Ishikawa (cell line): ENCODE measurements at regions not wholly inside any gene's neighbourhood (a gene's known extent, or its start where the extent isn't known, plus 50 kb on each side); places are given as distances from the start of the nearest gene placed in this dataset.

Source experiments
- CREB1 ChIP-seq: IDR thresholded peaks from 2 replicates; pipeline ENCODE4 v1.6.1; 2012; ENCODE audit warnings: low read depth
- EGR1 ChIP-seq: IDR thresholded peaks from 2 replicates; pipeline ENCODE4 v1.6.1; 2012
- EP300 ChIP-seq: IDR thresholded peaks from 2 replicates; pipeline ENCODE4 v1.6.1; 2012; ENCODE audit warnings: borderline replicate concordance
- NFIC ChIP-seq: IDR thresholded peaks from 2 replicates; pipeline ENCODE4 v1.6.1; 2012
- RAD21 ChIP-seq: IDR thresholded peaks from 2 replicates; pipeline ENCODE4 v1.6.1; 2012; ENCODE audit warnings: low read depth
- TAF1 ChIP-seq: IDR thresholded peaks from 2 replicates; pipeline ENCODE4 v1.6.1; 2012; ENCODE audit warnings: low read depth, mild to moderate bottlenecking
- TCF12 ChIP-seq: IDR thresholded peaks from 2 replicates; pipeline ENCODE4 v1.6.1; 2012; ENCODE audit warnings: low read depth
- YY1 ChIP-seq: IDR thresholded peaks from 2 replicates; pipeline ENCODE4 v1.6.1; 2012; ENCODE audit warnings: low read depth
- TF ChIP-seq, protein P1 (sequence below): IDR thresholded peaks from 2 replicates; pipeline ENCODE4 v1.6.1; 2012
- TF ChIP-seq, protein P2 (sequence below): IDR thresholded peaks from 2 replicates; pipeline ENCODE4 v1.6.1; 2012; ENCODE audit warnings: low read depth, mild to moderate bottlenecking

DNA sequence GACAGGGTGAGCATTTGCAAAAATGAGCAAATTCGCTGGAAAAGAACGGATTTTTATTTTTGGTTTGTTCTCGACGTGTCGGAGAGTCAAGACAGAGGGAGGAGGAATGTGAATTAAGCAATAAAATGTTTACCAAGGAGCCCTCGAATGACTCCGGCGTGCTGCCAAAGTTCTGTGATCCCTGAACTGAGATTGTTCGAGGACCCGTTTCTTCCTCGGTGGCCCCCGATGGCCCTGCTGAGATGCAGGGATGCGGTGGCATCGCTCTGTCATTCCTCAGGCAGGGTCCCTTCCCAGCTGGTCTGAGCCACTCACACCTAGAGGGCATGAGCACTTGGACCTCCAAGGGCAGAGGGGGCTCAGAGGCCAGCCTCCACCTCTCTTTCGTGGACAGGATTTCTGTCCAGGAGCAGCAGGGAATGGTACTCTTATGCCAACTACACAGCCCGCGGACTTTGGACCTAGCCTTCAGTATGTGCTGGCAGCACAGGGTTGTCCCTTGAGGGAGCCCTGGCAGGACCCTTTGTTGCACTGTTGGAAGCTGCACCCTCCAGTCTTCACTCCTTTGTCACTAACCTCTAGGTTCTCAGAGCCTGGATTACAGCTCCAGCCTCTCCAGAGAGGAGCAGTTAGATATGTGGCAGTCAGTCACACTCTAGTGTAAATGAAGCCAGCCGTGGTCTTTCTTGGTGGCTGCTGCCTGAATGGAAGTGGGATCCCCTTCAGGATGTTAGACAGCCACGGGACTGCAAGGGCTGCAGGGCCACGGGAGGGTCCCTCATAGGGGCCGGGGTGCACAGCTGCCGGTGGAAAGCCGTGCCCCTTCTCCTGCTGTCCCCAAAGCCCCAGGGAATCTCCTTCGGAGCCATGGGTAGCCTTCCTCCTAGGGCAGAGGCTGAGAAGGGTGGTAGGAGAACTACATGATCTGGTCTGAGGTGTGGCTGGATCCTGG, 109.4 kb upstream of the ANO1 start:
- TF ChIP-seq, protein P1, sequence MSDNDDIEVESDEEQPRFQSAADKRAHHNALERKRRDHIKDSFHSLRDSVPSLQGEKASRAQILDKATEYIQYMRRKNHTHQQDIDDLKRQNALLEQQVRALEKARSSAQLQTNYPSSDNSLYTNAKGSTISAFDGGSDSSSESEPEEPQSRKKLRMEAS = no peak
- TF ChIP-seq EP300 (no peak), EGR1 (no peak), TAF1 (no peak), YY1 (no peak), NFIC (no peak), CREB1 (no peak), RAD21 (no peak), TCF12 (no peak)
- TF ChIP-seq, protein P2, sequence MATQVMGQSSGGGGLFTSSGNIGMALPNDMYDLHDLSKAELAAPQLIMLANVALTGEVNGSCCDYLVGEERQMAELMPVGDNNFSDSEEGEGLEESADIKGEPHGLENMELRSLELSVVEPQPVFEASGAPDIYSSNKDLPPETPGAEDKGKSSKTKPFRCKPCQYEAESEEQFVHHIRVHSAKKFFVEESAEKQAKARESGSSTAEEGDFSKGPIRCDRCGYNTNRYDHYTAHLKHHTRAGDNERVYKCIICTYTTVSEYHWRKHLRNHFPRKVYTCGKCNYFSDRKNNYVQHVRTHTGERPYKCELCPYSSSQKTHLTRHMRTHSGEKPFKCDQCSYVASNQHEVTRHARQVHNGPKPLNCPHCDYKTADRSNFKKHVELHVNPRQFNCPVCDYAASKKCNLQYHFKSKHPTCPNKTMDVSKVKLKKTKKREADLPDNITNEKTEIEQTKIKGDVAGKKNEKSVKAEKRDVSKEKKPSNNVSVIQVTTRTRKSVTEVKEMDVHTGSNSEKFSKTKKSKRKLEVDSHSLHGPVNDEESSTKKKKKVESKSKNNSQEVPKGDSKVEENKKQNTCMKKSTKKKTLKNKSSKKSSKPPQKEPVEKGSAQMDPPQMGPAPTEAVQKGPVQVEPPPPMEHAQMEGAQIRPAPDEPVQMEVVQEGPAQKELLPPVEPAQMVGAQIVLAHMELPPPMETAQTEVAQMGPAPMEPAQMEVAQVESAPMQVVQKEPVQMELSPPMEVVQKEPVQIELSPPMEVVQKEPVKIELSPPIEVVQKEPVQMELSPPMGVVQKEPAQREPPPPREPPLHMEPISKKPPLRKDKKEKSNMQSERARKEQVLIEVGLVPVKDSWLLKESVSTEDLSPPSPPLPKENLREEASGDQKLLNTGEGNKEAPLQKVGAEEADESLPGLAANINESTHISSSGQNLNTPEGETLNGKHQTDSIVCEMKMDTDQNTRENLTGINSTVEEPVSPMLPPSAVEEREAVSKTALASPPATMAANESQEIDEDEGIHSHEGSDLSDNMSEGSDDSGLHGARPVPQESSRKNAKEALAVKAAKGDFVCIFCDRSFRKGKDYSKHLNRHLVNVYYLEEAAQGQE = no peak
